IMR-90 (cell line): ENCODE measurements at regions not wholly inside any gene's neighbourhood (a gene's known extent, or its start where the extent isn't known, plus 50 kb on each side); places are given as distances from the start of the nearest gene placed in this dataset.
"Not testable (repeated sequence)": the region's sequence is repeated elsewhere in the genome, so short reads cannot be mapped to it uniquely, and the experiment has no call there.

Experiments used
- ATAC-seq: fragments of 200-7000 bp; cut with Tn5 transposase; 2 replicates; pipeline ENCODE4 v1.9.1; 2020; ENCODE audit warnings: low read depth, mild to moderate bottlenecking, moderate library complexity
- BruUV-seq: library from RNA; stranded (reverse); fragments of 400-500 nt; replicated peaks from 2 replicates; lab custom pipeline; 2021; lab: Mats Ljungman, UMichigan
- CTCF ChIA-PET: fragments of 300-600 bp; formaldehyde crosslinking; extraction: SDS; loops from one replicate; lab custom pipeline; 2021; ENCODE audit warnings: antibody characterized with exemption; lab: Yijun Ruan, JAX
- POLR2A ChIA-PET: fragments of 300-600 bp; sonication (Branson Sonifier 250); formaldehyde crosslinking; loops from one replicate; lab custom pipeline; 2022; ENCODE audit warnings: antibody characterized with exemption; ENCODE audit not compliant: unreplicated experiment; lab: Charles Lee
- DNase-seq: peaks from one replicate; pipeline ENCODE4 v3.0.0; 2013
- H2AFZ ChIP-seq: replicated peaks from 2 replicates; pipeline ENCODE3; 2013; ENCODE audit warnings: low read length, mild to moderate bottlenecking; ENCODE audit not compliant: poor library complexity
- H2AK5ac ChIP-seq: 2 replicates; pipeline ENCODE4 v1.6.1; 2013; ENCODE audit warnings: low read depth, low read length, inconsistent platforms
- H2AK9ac ChIP-seq: replicated peaks from 2 replicates; pipeline ENCODE3; 2013; ENCODE audit warnings: mild to moderate bottlenecking, low read depth, low read length, moderate library complexity; ENCODE audit not compliant: poor library complexity
- H2BK120ac ChIP-seq: 2 replicates; pipeline ENCODE4 v1.6.1; 2013; ENCODE audit warnings: low read depth, low read length, inconsistent platforms
- H2BK15ac ChIP-seq: 3 replicates; pipeline ENCODE4 v1.6.1; 2013; ENCODE audit warnings: low read depth, low read length, inconsistent platforms
- H2BK20ac ChIP-seq: 2 replicates; pipeline ENCODE4 v1.6.1; 2013; ENCODE audit warnings: low read depth, mild to moderate bottlenecking, inconsistent platforms, low read length, moderate library complexity
- H2BK5ac ChIP-seq: 2 replicates; pipeline ENCODE4 v1.6.1; 2013; ENCODE audit warnings: mild to moderate bottlenecking, low read depth, low read length, inconsistent platforms; ENCODE audit not compliant: poor library complexity, severe bottlenecking
- H3K14ac ChIP-seq: replicated peaks from 2 replicates; pipeline ENCODE4 v1.6.1; 2013; ENCODE audit warnings: low read depth, low read length, inconsistent platforms
- H3K18ac ChIP-seq: 2 replicates; pipeline ENCODE4 v1.6.1; 2013; ENCODE audit warnings: low read depth, low read length, control low read depth
- H3K23ac ChIP-seq: 2 replicates; pipeline ENCODE4 v1.6.1; 2013; ENCODE audit warnings: low read depth, low read length, inconsistent platforms
- H3K27ac ChIP-seq: 2 replicates; pipeline ENCODE4 v1.5.1; 2013; ENCODE audit warnings: mild to moderate bottlenecking, control low read depth, low read length; ENCODE audit not compliant: insufficient read depth
- H3K27me3 ChIP-seq: 2 replicates; pipeline ENCODE4 v1.6.1; 2013; ENCODE audit warnings: low read length; ENCODE audit not compliant: control insufficient read depth, insufficient read depth
- H3K36me3 ChIP-seq: 2 replicates; pipeline ENCODE4 v1.6.1; 2013; ENCODE audit warnings: low read length, mixed read lengths; ENCODE audit not compliant: control insufficient read depth, insufficient read depth
- H3K4ac ChIP-seq: 2 replicates; pipeline ENCODE4 v1.6.1; 2013; ENCODE audit warnings: low read depth, low read length, inconsistent platforms
- H3K4me1 ChIP-seq: 2 replicates; pipeline ENCODE4 v1.6.1; 2013; ENCODE audit warnings: low read length, mixed read lengths; ENCODE audit not compliant: control insufficient read depth, insufficient read depth
- H3K4me2 ChIP-seq: 2 replicates; pipeline ENCODE4 v1.6.1; 2013; ENCODE audit warnings: low read depth, mild to moderate bottlenecking, control low read depth, low read length, moderate library complexity
- H3K4me3 ChIP-seq: 2 replicates; pipeline ENCODE4 v1.5.1; 2013; ENCODE audit warnings: low read depth, mild to moderate bottlenecking, control low read depth, low read length, moderate library complexity; ENCODE audit not compliant: insufficient read depth
- H3K56ac ChIP-seq: 2 replicates; pipeline ENCODE4 v1.6.1; 2013; ENCODE audit warnings: low read length, inconsistent platforms; ENCODE audit not compliant: insufficient read depth; ENCODE audit errors: extremely low read depth
- H3K79me1 ChIP-seq, 2 experiments: 2 replicates each; pipeline ENCODE4 v1.6.1; 2013; ENCODE audit warnings: low read length in 2 of 2, inconsistent platforms in 1 of 2, low read depth in 1 of 2
- H3K9ac ChIP-seq: 2 replicates; pipeline ENCODE4 v1.6.1; 2013; ENCODE audit warnings: low read depth, low read length, control low read depth
- H3K9me1 ChIP-seq: 2 replicates; pipeline ENCODE4 v1.6.1; 2013; ENCODE audit warnings: low read length, inconsistent platforms; ENCODE audit not compliant: insufficient read depth
- H3K9me3 ChIP-seq: 2 replicates; pipeline ENCODE4 v1.6.1; 2013; ENCODE audit warnings: low read length; ENCODE audit not compliant: control insufficient read depth, insufficient read depth
- H4K20me1 ChIP-seq: 2 replicates; pipeline ENCODE4 v1.6.1; 2013; ENCODE audit warnings: low read length, inconsistent platforms; ENCODE audit not compliant: insufficient read depth
- H4K5ac ChIP-seq: 2 replicates; pipeline ENCODE4 v1.6.1; 2013; ENCODE audit warnings: mild to moderate bottlenecking, low read depth, low read length, control low read depth
- H4K8ac ChIP-seq, 2 experiments: 2 replicates each; pipeline ENCODE4 v1.6.1; 2013; ENCODE audit warnings: low read depth in 2 of 2, low read length in 2 of 2, control low read depth in 1 of 2, inconsistent platforms in 1 of 2
- H4K91ac ChIP-seq: 2 replicates; pipeline ENCODE4 v1.6.1; 2013; ENCODE audit warnings: low read depth, low read length, inconsistent platforms; ENCODE audit not compliant: insufficient read depth
- WGBS, 2 experiments: methylation state at CpG; one replicate each; pipeline versions ENCODE4 v1.1.5 to v1.1.7; 2013; ENCODE audit warnings: missing lambda C conversion rate in 2 of 2; ENCODE audit not compliant: insufficient read length in 1 of 2; ENCODE audit errors: extremely low coverage in 2 of 2; 5-methylcytosine and 5-hydroxymethylcytosine counted together
- dilution Hi-C: fragments of 300-500 bp; cut with HindIII; formaldehyde crosslinking; loops from one replicate; pipeline ENCODE4 v1.14.3; 2018; ENCODE audit warnings: low sequenced_read_pairs; ENCODE audit not compliant: unreplicated experiment
- in situ Hi-C: fragments of 300-500 bp; cut with MboI; formaldehyde crosslinking; loops from 3 replicates; pipeline ENCODE4 v1.14.3; 2019; ENCODE audit warnings: low sequenced_read_pairs, inconsistent platforms, mixed read lengths
- intact Hi-C: fragments of 100-400 bp; cut with micrococcal nuclease; formaldehyde crosslinking; loops from 2 replicates; pipeline ENCODE4 v1.10.0; 2022

DNA sequence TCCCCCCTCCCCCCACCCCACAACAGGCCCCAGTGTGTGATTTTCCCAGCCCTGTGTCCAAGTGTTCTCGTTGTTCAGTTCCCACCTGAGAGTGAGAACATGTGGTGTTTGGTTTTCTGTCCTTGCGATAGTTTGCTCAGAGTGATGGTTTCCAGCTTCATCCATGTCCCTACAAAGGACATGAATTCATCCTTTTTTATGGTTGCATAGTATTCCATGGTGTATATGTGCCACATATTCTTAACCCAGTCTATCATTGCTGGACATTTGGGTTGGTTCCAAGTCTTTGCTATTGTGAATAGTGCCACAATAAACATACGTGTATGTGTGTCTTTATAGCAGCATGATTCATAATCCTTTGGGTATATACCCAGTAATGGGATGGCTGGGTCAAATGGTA lies 81.1 kb upstream of the ALX4 start:
- H3K4me2 ChIP-seq, H2BK5ac ChIP-seq, H3K9me3 ChIP-seq, ATAC-seq, H3K56ac ChIP-seq, BruUV-seq, H3K36me3 ChIP-seq, H2AFZ ChIP-seq, H3K9me1 ChIP-seq, in situ Hi-C loops, POLR2A ChIA-PET, H4K91ac ChIP-seq, intact Hi-C loops, H3K79me1 ChIP-seq, H3K4me1 ChIP-seq, H2AK9ac ChIP-seq, H3K23ac ChIP-seq, H3K4me3 ChIP-seq, H4K8ac ChIP-seq, H3K14ac ChIP-seq, dilution Hi-C loops, H2BK15ac ChIP-seq, H3K18ac ChIP-seq, H4K20me1 ChIP-seq, H3K27me3 ChIP-seq, H3K4ac ChIP-seq, H3K9ac ChIP-seq, H2BK120ac ChIP-seq, H4K5ac ChIP-seq, H2AK5ac ChIP-seq, DNase-seq, H2BK20ac ChIP-seq, H3K27ac ChIP-seq: not testable (repeated sequence)
- CTCF ChIA-PET = interaction anchor here (1.2 kb wide), 1 partner anchor 15 kb away, joined by 3 read pairs; no protein-coding TSS in a partner anchor
- no CpG with 5 or more reads among the region's 3 CpGs for WGBS, 2 experiments

DNA sequence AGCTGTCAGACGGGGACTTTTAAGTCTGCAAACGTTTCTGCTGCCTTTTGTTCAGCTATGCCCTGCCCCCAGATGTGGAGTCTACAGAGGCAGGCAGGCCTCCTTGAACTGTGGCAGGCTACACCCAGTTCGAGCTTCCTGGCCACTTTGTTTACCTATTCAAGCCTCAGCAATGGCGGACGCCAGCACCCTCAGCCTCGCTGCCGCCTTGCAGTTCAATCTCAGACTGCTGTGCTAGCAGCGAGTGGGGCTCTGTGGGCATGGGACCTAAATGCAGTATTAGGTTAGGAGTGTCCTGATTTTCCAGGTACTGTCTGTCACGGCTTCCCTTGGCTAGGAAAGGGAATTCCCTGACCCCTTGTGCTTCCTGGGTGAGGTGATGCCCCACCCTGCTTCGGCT lies 86.8 kb upstream of the ALX4 start:
- H3K14ac ChIP-seq, H3K4me1 ChIP-seq, BruUV-seq, H3K27me3 ChIP-seq, H3K9me3 ChIP-seq, H3K4me3 ChIP-seq, H3K27ac ChIP-seq, H3K23ac ChIP-seq, H4K5ac ChIP-seq, H3K9me1 ChIP-seq, H4K20me1 ChIP-seq, H2BK5ac ChIP-seq, ATAC-seq, H4K91ac ChIP-seq, H2AK9ac ChIP-seq, H4K8ac ChIP-seq, in situ Hi-C loops, DNase-seq, H3K18ac ChIP-seq, H2AK5ac ChIP-seq, POLR2A ChIA-PET, H2BK15ac ChIP-seq, H2BK20ac ChIP-seq, H3K4ac ChIP-seq, CTCF ChIA-PET, H3K9ac ChIP-seq, H3K79me1 ChIP-seq, intact Hi-C loops, H3K4me2 ChIP-seq, H3K56ac ChIP-seq, H2BK120ac ChIP-seq, H3K36me3 ChIP-seq, dilution Hi-C loops, H2AFZ ChIP-seq: not testable (repeated sequence)
- 33% methylated on average over 2 of the region's 10 CpGs; no CpG with 5 or more reads in 1 of the 2 experiments for WGBS, 2 experiments
